IMR-90 (cell line): ENCODE measurements at regions not wholly inside any gene's neighbourhood (a gene's known extent, or its start where the extent isn't known, plus 50 kb on each side); places are given as distances from the start of the nearest gene placed in this dataset.

Experiments
- ATAC-seq: fragments of 200-7000 bp; cut with Tn5 transposase; 2 replicates; pipeline ENCODE4 v1.9.1; 2020; ENCODE audit warnings: low read depth, mild to moderate bottlenecking, moderate library complexity
- BruUV-seq: library from RNA; stranded (reverse); fragments of 400-500 nt; replicated peaks from 2 replicates; lab custom pipeline; 2021; lab: Mats Ljungman, UMichigan
- CTCF ChIA-PET: fragments of 300-600 bp; formaldehyde crosslinking; extraction: SDS; loops from one replicate; lab custom pipeline; 2021; ENCODE audit warnings: antibody characterized with exemption; lab: Yijun Ruan, JAX
- POLR2A ChIA-PET: fragments of 300-600 bp; sonication (Branson Sonifier 250); formaldehyde crosslinking; loops from one replicate; lab custom pipeline; 2022; ENCODE audit warnings: antibody characterized with exemption; ENCODE audit not compliant: unreplicated experiment; lab: Charles Lee
- DNase-seq: peaks from one replicate; pipeline ENCODE4 v3.0.0; 2013
- H2AFZ ChIP-seq: replicated peaks from 2 replicates; pipeline ENCODE3; 2013; ENCODE audit warnings: low read length, mild to moderate bottlenecking; ENCODE audit not compliant: poor library complexity
- H2AK5ac ChIP-seq: 2 replicates; pipeline ENCODE4 v1.6.1; 2013; ENCODE audit warnings: low read depth, low read length, inconsistent platforms
- H2AK9ac ChIP-seq: replicated peaks from 2 replicates; pipeline ENCODE3; 2013; ENCODE audit warnings: mild to moderate bottlenecking, low read depth, low read length, moderate library complexity; ENCODE audit not compliant: poor library complexity
- H2BK120ac ChIP-seq: 2 replicates; pipeline ENCODE4 v1.6.1; 2013; ENCODE audit warnings: low read depth, low read length, inconsistent platforms
- H2BK15ac ChIP-seq: 3 replicates; pipeline ENCODE4 v1.6.1; 2013; ENCODE audit warnings: low read depth, low read length, inconsistent platforms
- H2BK20ac ChIP-seq: 2 replicates; pipeline ENCODE4 v1.6.1; 2013; ENCODE audit warnings: low read depth, mild to moderate bottlenecking, inconsistent platforms, low read length, moderate library complexity
- H2BK5ac ChIP-seq: 2 replicates; pipeline ENCODE4 v1.6.1; 2013; ENCODE audit warnings: mild to moderate bottlenecking, low read depth, low read length, inconsistent platforms; ENCODE audit not compliant: poor library complexity, severe bottlenecking
- H3K14ac ChIP-seq: replicated peaks from 2 replicates; pipeline ENCODE4 v1.6.1; 2013; ENCODE audit warnings: low read depth, low read length, inconsistent platforms
- H3K18ac ChIP-seq: 2 replicates; pipeline ENCODE4 v1.6.1; 2013; ENCODE audit warnings: low read depth, low read length, control low read depth
- H3K23ac ChIP-seq: 2 replicates; pipeline ENCODE4 v1.6.1; 2013; ENCODE audit warnings: low read depth, low read length, inconsistent platforms
- H3K27ac ChIP-seq: 2 replicates; pipeline ENCODE4 v1.5.1; 2013; ENCODE audit warnings: mild to moderate bottlenecking, control low read depth, low read length; ENCODE audit not compliant: insufficient read depth
- H3K27me3 ChIP-seq: 2 replicates; pipeline ENCODE4 v1.6.1; 2013; ENCODE audit warnings: low read length; ENCODE audit not compliant: control insufficient read depth, insufficient read depth
- H3K36me3 ChIP-seq: 2 replicates; pipeline ENCODE4 v1.6.1; 2013; ENCODE audit warnings: low read length, mixed read lengths; ENCODE audit not compliant: control insufficient read depth, insufficient read depth
- H3K4ac ChIP-seq: 2 replicates; pipeline ENCODE4 v1.6.1; 2013; ENCODE audit warnings: low read depth, low read length, inconsistent platforms
- H3K4me1 ChIP-seq: 2 replicates; pipeline ENCODE4 v1.6.1; 2013; ENCODE audit warnings: low read length, mixed read lengths; ENCODE audit not compliant: control insufficient read depth, insufficient read depth
- H3K4me2 ChIP-seq: 2 replicates; pipeline ENCODE4 v1.6.1; 2013; ENCODE audit warnings: low read depth, mild to moderate bottlenecking, control low read depth, low read length, moderate library complexity
- H3K4me3 ChIP-seq: 2 replicates; pipeline ENCODE4 v1.5.1; 2013; ENCODE audit warnings: low read depth, mild to moderate bottlenecking, control low read depth, low read length, moderate library complexity; ENCODE audit not compliant: insufficient read depth
- H3K56ac ChIP-seq: 2 replicates; pipeline ENCODE4 v1.6.1; 2013; ENCODE audit warnings: low read length, inconsistent platforms; ENCODE audit not compliant: insufficient read depth; ENCODE audit errors: extremely low read depth
- H3K79me1 ChIP-seq, 2 experiments: 2 replicates each; pipeline ENCODE4 v1.6.1; 2013; ENCODE audit warnings: low read length in 2 of 2, inconsistent platforms in 1 of 2, low read depth in 1 of 2
- H3K9ac ChIP-seq: 2 replicates; pipeline ENCODE4 v1.6.1; 2013; ENCODE audit warnings: low read depth, low read length, control low read depth
- H3K9me1 ChIP-seq: 2 replicates; pipeline ENCODE4 v1.6.1; 2013; ENCODE audit warnings: low read length, inconsistent platforms; ENCODE audit not compliant: insufficient read depth
- H3K9me3 ChIP-seq: 2 replicates; pipeline ENCODE4 v1.6.1; 2013; ENCODE audit warnings: low read length; ENCODE audit not compliant: control insufficient read depth, insufficient read depth
- H4K20me1 ChIP-seq: 2 replicates; pipeline ENCODE4 v1.6.1; 2013; ENCODE audit warnings: low read length, inconsistent platforms; ENCODE audit not compliant: insufficient read depth
- H4K5ac ChIP-seq: 2 replicates; pipeline ENCODE4 v1.6.1; 2013; ENCODE audit warnings: mild to moderate bottlenecking, low read depth, low read length, control low read depth
- H4K8ac ChIP-seq, 2 experiments: 2 replicates each; pipeline ENCODE4 v1.6.1; 2013; ENCODE audit warnings: low read depth in 2 of 2, low read length in 2 of 2, control low read depth in 1 of 2, inconsistent platforms in 1 of 2
- H4K91ac ChIP-seq: 2 replicates; pipeline ENCODE4 v1.6.1; 2013; ENCODE audit warnings: low read depth, low read length, inconsistent platforms; ENCODE audit not compliant: insufficient read depth
- CEBPB ChIP-seq: IDR thresholded peaks from 2 replicates; pipeline ENCODE4 v1.6.1; 2012; ENCODE audit warnings: low read depth, low read length, improper control_type of control experiment
- CHD1 ChIP-seq: IDR thresholded peaks from 2 replicates; pipeline ENCODE4 v1.6.1; 2012; ENCODE audit warnings: low read depth, low read length, improper control_type of control experiment
- MAFK ChIP-seq: IDR thresholded peaks from 2 replicates; pipeline ENCODE4 v1.6.1; 2012; ENCODE audit warnings: low read depth, low read length, improper control_type of control experiment
- MXI1 ChIP-seq: IDR thresholded peaks from 2 replicates; pipeline ENCODE4 v1.6.1; 2012; ENCODE audit warnings: low read depth, mild to moderate bottlenecking, low read length, moderate library complexity, borderline replicate concordance
- NFE2L2 ChIP-seq: fragments of 150-350 bp; IDR thresholded peaks from 2 replicates; pipeline ENCODE4 v1.6.1; 2016; ENCODE audit warnings: low read depth, mild to moderate bottlenecking, low read length
- POLR2A ChIP-seq: IDR thresholded peaks from 2 replicates; pipeline ENCODE4 v1.6.1; 2012; ENCODE audit warnings: mild to moderate bottlenecking, low read depth, low read length
- WGBS, 2 experiments: methylation state at CpG; one replicate each; pipeline versions ENCODE4 v1.1.5 to v1.1.7; 2013; ENCODE audit warnings: missing lambda C conversion rate in 2 of 2; ENCODE audit not compliant: insufficient read length in 1 of 2; ENCODE audit errors: extremely low coverage in 2 of 2; 5-methylcytosine and 5-hydroxymethylcytosine counted together
- dilution Hi-C: fragments of 300-500 bp; cut with HindIII; formaldehyde crosslinking; loops from one replicate; pipeline ENCODE4 v1.14.3; 2018; ENCODE audit warnings: low sequenced_read_pairs; ENCODE audit not compliant: unreplicated experiment
- in situ Hi-C: fragments of 300-500 bp; cut with MboI; formaldehyde crosslinking; loops from 3 replicates; pipeline ENCODE4 v1.14.3; 2019; ENCODE audit warnings: low sequenced_read_pairs, inconsistent platforms, mixed read lengths
- intact Hi-C: fragments of 100-400 bp; cut with micrococcal nuclease; formaldehyde crosslinking; loops from 2 replicates; pipeline ENCODE4 v1.10.0; 2022
- TF ChIP-seq, protein P1 (sequence below): fragments of 150-350 bp; IDR thresholded peaks from 2 replicates; pipeline ENCODE4 v1.6.1; 2016; ENCODE audit warnings: low read depth, mild to moderate bottlenecking, low read length, moderate library complexity, borderline replicate concordance

DNA sequence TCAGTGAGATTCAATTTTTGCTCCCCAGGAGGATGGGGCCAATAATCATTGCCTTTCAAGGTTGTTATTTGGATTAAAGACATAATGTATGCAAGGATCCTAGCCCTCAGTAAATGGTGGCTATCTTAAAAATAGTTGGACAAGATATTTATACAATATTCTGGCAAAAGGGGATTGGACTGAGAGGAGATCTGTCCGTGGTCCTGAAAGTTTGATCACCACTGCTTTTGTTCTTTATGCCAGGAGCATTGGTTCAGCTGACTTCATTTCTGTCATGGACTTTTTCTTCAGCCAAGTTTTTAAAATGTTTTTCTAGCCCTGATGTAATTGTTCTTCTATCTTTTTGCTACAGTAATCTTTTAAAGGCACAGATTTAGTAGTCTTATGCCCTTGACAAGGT lies 70.2 kb upstream of the TCL1A start:
- Histone ChIP-seq H2AK9ac (no peak overlapping the region), H2BK5ac (no peak overlapping the region), H4K8ac (no peak overlapping the region), H2BK20ac (no peak overlapping the region), H3K27me3 (no peaks in the 10 kb centered on the region), H3K4me1 (no peaks in the 10 kb centered on the region), H3K9me3 (no peaks in the 10 kb centered on the region), H3K18ac (no peak overlapping the region), H3K9ac (no peak overlapping the region), H3K23ac (no peak overlapping the region), H2AK5ac (no peak overlapping the region), H4K91ac (no peak overlapping the region), H3K4me3 (no peak overlapping the region), H2BK15ac (no peak overlapping the region), H4K5ac (no peak overlapping the region), H3K4me2 (no peak overlapping the region), H2AFZ (no peak overlapping the region), H3K36me3 (no peaks in the 10 kb centered on the region), H3K56ac (no peak overlapping the region), H3K9me1 (no peaks in the 10 kb centered on the region), H2BK120ac (no peak overlapping the region), H3K27ac (no peak overlapping the region), H3K79me1 (no peaks in the 10 kb centered on the region), H3K4ac (no peak overlapping the region), H4K20me1 (no peaks in the 10 kb centered on the region), H3K14ac (no peak overlapping the region)
- ChIA-PET POLR2A (no interaction called here), CTCF (no interaction called here)
- dilution Hi-C loops = loop anchor here (25.0 kb wide), 1 partner anchor 222 kb away; no protein-coding TSS in a partner anchor
- DNase-seq (peak; percentile 38), ATAC-seq (0 out of 2 replicates have a peak, but pooled peaks have one; percentile 32)
- no peak for TF ChIP-seq NFE2L2
- no peak for TF ChIP-seq CHD1
- TF ChIP-seq, protein P1, sequence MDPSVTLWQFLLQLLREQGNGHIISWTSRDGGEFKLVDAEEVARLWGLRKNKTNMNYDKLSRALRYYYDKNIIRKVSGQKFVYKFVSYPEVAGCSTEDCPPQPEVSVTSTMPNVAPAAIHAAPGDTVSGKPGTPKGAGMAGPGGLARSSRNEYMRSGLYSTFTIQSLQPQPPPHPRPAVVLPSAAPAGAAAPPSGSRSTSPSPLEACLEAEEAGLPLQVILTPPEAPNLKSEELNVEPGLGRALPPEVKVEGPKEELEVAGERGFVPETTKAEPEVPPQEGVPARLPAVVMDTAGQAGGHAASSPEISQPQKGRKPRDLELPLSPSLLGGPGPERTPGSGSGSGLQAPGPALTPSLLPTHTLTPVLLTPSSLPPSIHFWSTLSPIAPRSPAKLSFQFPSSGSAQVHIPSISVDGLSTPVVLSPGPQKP = no peak
- no peak for TF ChIP-seq MXI1
- TF ChIP-seq MAFK = no peak
- no peak for TF ChIP-seq POLR2A
- no peak for TF ChIP-seq CEBPB
- no TSS peak for BruUV-seq
- WGBS, 2 experiments = no CpG with 5 or more reads among the region's 1 CpG
- intact Hi-C loops = no loop called here
- in situ Hi-C loops = no loop called here
